HG02970 (cell line): ENCODE measurements at regions not wholly inside any gene's neighbourhood (a gene's known extent, or its start where the extent isn't known, plus 50 kb on each side); places are given as distances from the start of the nearest gene placed in this dataset.

ENCODE experiments used
- ATAC-seq: cut with Tn5 transposase; IDR thresholded peaks from one replicate; pipeline ENCODE4 v1.9.1; 2021; ENCODE audit warnings: mild to moderate bottlenecking, moderate library complexity, moderate number of reproducible peaks; ENCODE audit not compliant: unreplicated experiment, low FRiP score

GRCh38 chr11:27216270-27217149, 146.5 kb downstream of the CCDC34 start:
- no peak for ATAC-seq

- no peak for ATAC-seq
Observed at GRCh38 chr11:27215471-27216269, 147.3 kb downstream of the CCDC34 start.

GRCh38 chr11:27214713-27215112, 148.3 kb downstream of the CCDC34 start:
- no peak for ATAC-seq

GRCh38 chr11:27213232-27213660, 149.8 kb downstream of the CCDC34 start:
- no peak for ATAC-seq

- ATAC-seq = no peak
Observed at GRCh38 chr11:27212248-27212780, 150.7 kb downstream of the CCDC34 start.

GRCh38 chr11:27211370-27212127, 151.5 kb downstream of the CCDC34 start:
- ATAC-seq = no peak

GRCh38 chr11:27210531-27210930, 152.5 kb downstream of the CCDC34 start:
- no peak for ATAC-seq

GRCh38 chr11:27209562-27210005, 153.4 kb downstream of the CCDC34 start:
- ATAC-seq = peak; percentile 35

- ATAC-seq = no peak
Observed at GRCh38 chr11:27208846-27209245, 154.2 kb downstream of the CCDC34 start.

- no peak for ATAC-seq
Observed at GRCh38 chr11:27207025-27207650, 155.9 kb downstream of the CCDC34 start.

GRCh38 chr11:27205779-27206570, 157.0 kb downstream of the CCDC34 start:
- ATAC-seq = no peak

GRCh38 chr11:27205250-27205649, 157.8 kb downstream of the CCDC34 start:
- no peak for ATAC-seq

GRCh38 chr11:27204529-27204928, 158.5 kb downstream of the CCDC34 start:
- no peak for ATAC-seq

GRCh38 chr11:27203077-27203647, 159.9 kb downstream of the CCDC34 start:
- no peak for ATAC-seq

GRCh38 chr11:27201454-27202302, 161.1 kb downstream of the BBOX1 start:
- no peak for ATAC-seq

- ATAC-seq = no peak
Observed at GRCh38 chr11:27200779-27201453, 160.3 kb downstream of the BBOX1 start.

- ATAC-seq = no peak
Observed at GRCh38 chr11:27196203-27196897, 155.7 kb downstream of the BBOX1 start.
